ENCODE measurements at regions not wholly inside any gene's neighbourhood (a gene's known extent, or its start where the extent isn't known, plus 50 kb on each side); places are given as distances from the start of the nearest gene placed in this dataset.

GRCh38 chr6:156396791-156397418 lies 380.3 kb upstream of the ARID1B start:
- no peak for DNase-seq (ENCODE audit: low read depth, low spot score)
- no peak overlapping the region for H3K27ac ChIP-seq

- H3K27ac ChIP-seq, result no peak overlapping the region
- no peak for DNase-seq (ENCODE audit: low read depth, low spot score)
Measured at GRCh38 chr6:156396068-156396771, 381.0 kb upstream of the ARID1B start.

GRCh38 chr6:156395276-156395675 lies 381.9 kb upstream of the ARID1B start:
- H3K27ac ChIP-seq, result no peak overlapping the region
- no peak for DNase-seq (ENCODE audit: low read depth, low spot score)

GRCh38 chr6:156392648-156393047 lies 384.5 kb upstream of the ARID1B start:
- DNase-seq (ENCODE audit: low read depth, low spot score), result no peak
- H3K27ac ChIP-seq, result no peak overlapping the region

- no peak for DNase-seq (ENCODE audit: low read depth, low spot score)
- no peak overlapping the region for H3K27ac ChIP-seq
Measured at GRCh38 chr6:156391977-156392376, 385.2 kb upstream of the ARID1B start.

GRCh38 chr6:156391061-156391672 lies 386.0 kb upstream of the ARID1B start:
- DNase-seq (ENCODE audit: low read depth, low spot score), result no peak
- no peak overlapping the region for H3K27ac ChIP-seq

GRCh38 chr6:156390621-156391020 lies 386.6 kb upstream of the ARID1B start:
- H3K27ac ChIP-seq, result no peak overlapping the region
- DNase-seq (ENCODE audit: low read depth, low spot score), result no peak

GRCh38 chr6:156389296-156389695 lies 387.9 kb upstream of the ARID1B start:
- no peak for DNase-seq (ENCODE audit: low read depth, low spot score)
- H3K27ac ChIP-seq, result no peak overlapping the region

- no peak overlapping the region for H3K27ac ChIP-seq
Measured at GRCh38 chr6:156387472-156387871, 389.7 kb upstream of the ARID1B start.

GRCh38 chr6:156383059-156383458 lies 394.1 kb upstream of the ARID1B start:
- no peak overlapping the region for H3K27ac ChIP-seq
- DNase-seq (ENCODE audit: low read depth, low spot score), result no peak

More at GRCh38 chr6:156387472-156387871, 389.7 kb upstream of the ARID1B start:
- no peak for DNase-seq (ENCODE audit: low read depth, low spot score)

GRCh38 chr6:156379392-156380289 lies 397.5 kb upstream of the ARID1B start:
- H3K27ac ChIP-seq, result no peak overlapping the region
- DNase-seq (ENCODE audit: low read depth, low spot score), result no peak

- no peak overlapping the region for H3K27ac ChIP-seq
- DNase-seq (ENCODE audit: low read depth, low spot score), result no peak
Measured at GRCh38 chr6:156378853-156379252, 398.3 kb upstream of the ARID1B start.

GRCh38 chr6:156376091-156376490 lies 401.1 kb upstream of the ARID1B start:
- DNase-seq (ENCODE audit: low read depth, low spot score), result no peak
- H3K27ac ChIP-seq, result no peak overlapping the region

- no peak overlapping the region for H3K27ac ChIP-seq
- DNase-seq (ENCODE audit: low read depth, low spot score), result no peak
Measured at GRCh38 chr6:156359912-156360311, 417.3 kb upstream of the ARID1B start.

- H3K27ac ChIP-seq, result no peak overlapping the region
- no peak for DNase-seq (ENCODE audit: low read depth, low spot score)
Measured at GRCh38 chr6:156352861-156353260, 424.3 kb upstream of the ARID1B start.

- no peak for DNase-seq (ENCODE audit: low read depth, low spot score)
- no peak overlapping the region for H3K27ac ChIP-seq
Measured at GRCh38 chr6:156351346-156351966, 425.7 kb upstream of the ARID1B start.

GRCh38 chr6:156350337-156350736 lies 426.8 kb upstream of the ARID1B start:
- no peak for DNase-seq (ENCODE audit: low read depth, low spot score)
- no peak overlapping the region for H3K27ac ChIP-seq

- no peak overlapping the region for H3K27ac ChIP-seq
- no peak for DNase-seq (ENCODE audit: low read depth, low spot score)
Measured at GRCh38 chr6:156348849-156349248, 428.3 kb upstream of the ARID1B start.

GRCh38 chr6:156348424-156348823 lies 428.8 kb upstream of the ARID1B start:
- H3K27ac ChIP-seq, result no peak overlapping the region
- DNase-seq (ENCODE audit: low read depth, low spot score), result no peak

GRCh38 chr6:156347656-156348055 lies 429.5 kb upstream of the ARID1B start:
- DNase-seq (ENCODE audit: low read depth, low spot score), result no peak
- H3K27ac ChIP-seq, result no peak overlapping the region

Data from epithelial cell of prostate (primary cell).